ENCODE measurements at regions not wholly inside any gene's neighbourhood (a gene's known extent, or its start where the extent isn't known, plus 50 kb on each side); places are given as distances from the start of the nearest gene placed in this dataset.

- TF ChIP-seq ZBTB33 (IDR thresholded peaks at IDR 0.05; ENCODE audit: borderline replicate concordance, low read depth): no peak
These were observed 668.4 kb upstream of the FAM174A start (continued) for GRCh38 chr5:99866740-99867139.

GRCh38 chr5:99865159-99865558 is 670.0 kb upstream of the FAM174A start:
- CTCF ChIA-PET: no interaction called here
- no peak for DNase-seq
- Histone ChIP-seq H3K9ac (no peak overlapping the region), H3K4me3 (ENCODE audit: low read depth in 2 of 2, low read length in 1 of 2) (no peak overlapping the region), H3K79me2 (ENCODE audit: insufficient read depth) (no peaks in the 10 kb centered on the region), H3K9me2 (no peaks in the 10 kb centered on the region), H3K27ac (ENCODE audit: low read depth in 2 of 2, low read length in 1 of 2) (no peak overlapping the region), H3F3A (replicated peaks; ENCODE audit: insufficient read depth) (no peaks in the 10 kb centered on the region), H2AFZ (ENCODE audit: low read depth) (no peak overlapping the region), H3K4me2 (no peak overlapping the region), H3K27me3 (ENCODE audit: insufficient read depth) (no peaks in the 10 kb centered on the region), H3K36me3 (replicated peaks in 1 of 2; ENCODE audit: control insufficient read depth in 1 of 2, insufficient read depth in 2 of 2, low read length in 1 of 2) (no peaks in the 10 kb centered on the region), H3K4me1 (ENCODE audit: control insufficient read depth in 1 of 2, insufficient read depth in 2 of 2, low read depth in 1 of 2, low read length in 1 of 2) (no peaks in the 10 kb centered on the region), H3K9me3 (no peaks in the 10 kb centered on the region; the same call in 1 of the 2 replicates), H4K20me1 (ENCODE audit: insufficient read depth) (no peaks in the 10 kb centered on the region)
- TF ChIP-seq USF2 (IDR thresholded peaks at IDR 0.05; ENCODE audit: borderline replicate concordance, low read depth, low read length) (no peak), YY1 (IDR thresholded peaks at IDR 0.05; ENCODE audit: low read depth) (no peak), JUND (IDR thresholded peaks at IDR 0.05) (no peak)
- POLR2A ChIA-PET: no interaction called here

- Histone ChIP-seq H3K79me2 (ENCODE audit: insufficient read depth) (no peaks in the 10 kb centered on the region), H3K9me3 (no peaks in the 10 kb centered on the region), H3F3A (replicated peaks; ENCODE audit: insufficient read depth) (no peaks in the 10 kb centered on the region), H3K4me1 (ENCODE audit: control insufficient read depth in 1 of 2, insufficient read depth in 2 of 2, low read depth in 1 of 2, low read length in 1 of 2) (no peaks in the 10 kb centered on the region), H3K27me3 (ENCODE audit: insufficient read depth) (no peaks in the 10 kb centered on the region), H4K20me1 (ENCODE audit: insufficient read depth) (no peaks in the 10 kb centered on the region), H3K4me2 (no peak overlapping the region), H3K4me3 (ENCODE audit: low read depth in 2 of 2, low read length in 1 of 2) (no peak overlapping the region), H2AFZ (ENCODE audit: low read depth) (no peak overlapping the region), H3K36me3 (replicated peaks in 1 of 2; ENCODE audit: control insufficient read depth in 1 of 2, insufficient read depth in 2 of 2, low read length in 1 of 2) (no peaks in the 10 kb centered on the region), H3K27ac (ENCODE audit: low read depth in 2 of 2, low read length in 1 of 2) (no peak overlapping the region), H3K9ac (no peak overlapping the region), H3K9me2 (no peaks in the 10 kb centered on the region)
- TF ChIP-seq FOXJ3 (CRISPR knock-in tag; IDR thresholded peaks at IDR 0.05) (no peak), TCF12 (IDR thresholded peaks at IDR 0.05) (no peak), RFX5 (IDR thresholded peaks at IDR 0.05; ENCODE audit: low read length) (no peak), MEF2A (IDR thresholded peaks at IDR 0.05; ENCODE audit: borderline replicate concordance, low read depth) (no peak), RXRA (IDR thresholded peaks at IDR 0.05; ENCODE audit: borderline replicate concordance, low read depth) (no peak), RCOR1 (IDR thresholded peaks at IDR 0.05; ENCODE audit: low read length) (no peak), ZBTB33 (IDR thresholded peaks at IDR 0.05; ENCODE audit: borderline replicate concordance, low read depth) (no peak), TEAD4 (IDR thresholded peaks at IDR 0.05; ENCODE audit: borderline replicate concordance, insufficient read depth) (no peak), USF1 (IDR thresholded peaks at IDR 0.05; ENCODE audit: borderline replicate concordance, low read depth) (no peak), JUND (IDR thresholded peaks at IDR 0.05) (no peak), YY1 (IDR thresholded peaks at IDR 0.05; ENCODE audit: low read depth) (no peak), GABPA (IDR thresholded peaks at IDR 0.05; ENCODE audit: low read depth) (no peak), FOSL2 (IDR thresholded peaks at IDR 0.05; ENCODE audit: borderline replicate concordance, low read depth) (no peak), POLR2AphosphoS5 (IDR thresholded peaks at IDR 0.05; ENCODE audit: low read depth, low read length) (no peak), CHD2 (IDR thresholded peaks at IDR 0.05; ENCODE audit: low read length, partially characterized antibody) (no peak), SMC3 (IDR thresholded peaks at IDR 0.05; ENCODE audit: low read depth, low read length) (no peak), IRF3 (IDR thresholded peaks at IDR 0.05; ENCODE audit: low read depth, low read length) (no peak)
- WGBS (ENCODE audit: low lambda C conversion rate): 42% methylated on average over 4 of the region's 4 CpGs
- no peak for DNase-seq
- POLR2A ChIA-PET: no interaction called here
- CTCF ChIA-PET: no interaction called here
These were observed 699.4 kb upstream of the FAM174A start for GRCh38 chr5:99835791-99836190.

All from SK-N-SH (cell line).